NCI-H82 (cell line): ENCODE measurements at regions not wholly inside any gene's neighbourhood (a gene's known extent, or its start where the extent isn't known, plus 50 kb on each side); places are given as distances from the start of the nearest gene placed in this dataset.
"Not testable (repeated sequence)": the region's sequence is repeated elsewhere in the genome, so short reads cannot be mapped to it uniquely, and the experiment has no call there.

Source experiments
- DNase-seq: peaks from one replicate; lab custom pipeline; 2025; lab: John Stamatoyannopoulos, UW

DNA sequence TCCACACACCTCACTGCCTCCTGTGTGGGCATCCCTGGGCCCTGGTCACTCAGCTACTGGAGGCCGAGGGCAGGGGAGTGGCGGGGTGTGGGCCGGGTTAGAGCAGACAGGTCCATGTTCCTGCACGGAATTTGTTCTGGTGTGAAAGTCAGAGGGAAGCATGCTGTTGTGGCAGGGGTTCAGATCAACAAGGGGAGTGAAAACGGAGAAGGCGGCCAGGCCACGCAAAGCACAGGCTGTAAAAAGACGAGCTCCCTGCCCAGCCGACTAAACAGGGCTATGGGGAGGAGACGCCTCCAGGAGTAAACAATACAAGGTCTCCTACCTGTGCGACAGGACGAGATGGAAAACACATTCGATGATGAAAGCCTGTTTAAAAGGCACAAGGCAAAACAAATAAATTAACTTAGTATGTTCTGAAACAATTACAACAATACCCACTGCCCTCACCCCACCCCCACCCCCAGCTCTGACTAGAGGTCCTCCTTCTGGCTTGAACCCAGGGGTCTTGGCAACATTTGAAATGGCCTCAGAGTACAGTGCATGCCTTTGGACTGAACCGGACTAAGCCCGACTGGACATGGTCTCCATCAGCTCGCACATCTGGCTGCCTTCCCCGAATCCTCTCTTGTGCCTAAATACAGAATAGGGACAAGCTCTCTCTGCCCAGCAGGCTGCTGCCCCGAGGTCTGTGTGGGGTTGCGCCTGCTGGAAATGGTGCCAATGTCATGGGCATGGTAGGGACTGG is 274.9 kb upstream of the DIO3 start:
- DNase-seq, result no peak

DNA sequence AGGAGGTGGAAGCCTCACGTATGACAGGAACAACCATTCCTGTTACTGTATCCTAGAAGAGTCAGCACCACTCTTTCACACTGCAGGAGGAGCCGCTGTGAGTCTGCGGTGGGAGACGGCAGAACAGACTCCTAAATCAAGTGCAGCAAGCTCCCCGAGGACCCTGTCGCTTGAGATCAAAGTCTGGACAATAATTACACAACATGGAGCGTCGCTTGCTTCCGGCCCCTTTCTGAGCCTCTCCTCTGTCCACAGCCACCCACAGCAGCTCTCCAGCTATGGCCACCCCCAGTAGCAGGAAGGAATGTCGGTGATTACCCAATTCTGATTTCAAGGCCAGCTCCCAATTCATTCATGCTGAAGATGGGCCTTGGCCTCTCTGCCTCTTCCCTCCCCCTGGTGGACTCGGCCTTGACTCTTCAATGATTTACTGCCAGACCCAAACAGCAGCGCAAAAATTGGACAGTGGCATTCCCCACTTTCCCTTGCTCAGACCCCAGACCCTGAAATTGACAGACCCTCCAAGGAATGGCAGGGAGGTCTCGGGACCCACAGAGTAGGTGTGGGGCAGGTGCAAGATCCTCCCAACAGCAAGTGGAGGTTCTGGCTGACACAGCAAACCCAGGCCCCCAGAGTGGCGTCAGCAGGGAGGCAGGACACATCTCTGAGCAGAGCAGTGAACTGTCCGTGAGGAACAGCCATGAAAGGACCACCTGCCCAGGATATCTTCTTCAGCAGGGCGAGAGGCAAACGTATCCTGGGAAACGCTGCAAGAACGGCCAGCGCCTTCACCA is 272.7 kb upstream of the DIO3 start:
- DNase-seq, result no peak

DNA sequence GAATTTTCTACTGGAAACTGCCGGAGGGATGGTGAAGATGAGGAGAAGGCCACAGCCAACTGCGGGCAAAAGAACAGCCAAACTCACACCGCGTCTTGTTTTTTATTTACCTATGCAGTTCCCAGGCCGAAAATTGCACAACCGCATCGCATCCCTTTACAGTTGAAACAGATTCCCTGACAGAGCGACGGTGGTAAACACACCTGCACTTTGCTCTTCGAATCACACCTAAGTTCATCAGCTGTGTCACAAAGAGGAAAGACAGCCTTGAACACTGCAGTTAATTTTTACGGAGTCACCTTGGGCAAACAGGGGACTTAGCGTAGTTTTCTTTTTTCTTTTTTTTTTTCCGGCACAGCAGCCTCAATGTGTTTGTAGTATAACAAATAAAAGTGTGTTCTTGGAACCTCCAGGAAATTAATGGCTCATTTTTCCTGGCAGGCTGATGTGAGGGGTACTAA is 272.0 kb upstream of the DIO3 start:
- no peak for DNase-seq

GRCh38 chr14:101289911-101290310 is 271.4 kb upstream of the DIO3 start:
- DNase-seq, result no peak

GRCh38 chr14:101290611-101291010 is 270.7 kb upstream of the DIO3 start:
- no peak for DNase-seq

DNA sequence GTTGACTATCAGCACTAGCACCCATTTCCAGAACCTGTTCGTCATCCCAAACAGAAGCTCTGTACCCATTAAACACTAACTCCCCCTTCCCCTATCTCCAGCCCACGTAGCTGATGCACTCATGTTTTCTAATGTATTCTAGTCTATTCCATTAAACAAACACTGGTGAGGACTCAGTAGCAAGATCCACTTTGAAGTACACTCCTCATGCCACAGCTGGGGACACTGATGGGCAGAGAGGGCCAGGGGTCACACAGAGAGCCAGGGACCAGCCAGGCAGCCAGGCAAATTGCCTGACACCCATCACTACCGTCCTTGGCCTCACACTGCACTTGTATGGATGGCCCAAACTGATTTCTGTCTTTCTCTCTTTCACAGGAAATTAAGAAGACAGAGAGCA is 269.9 kb upstream of the DIO3 start:
- no peak for DNase-seq

- DNase-seq, result no peak
Observed at GRCh38 chr14:101292448-101292847, 268.8 kb upstream of the DIO3 start.

- DNase-seq, result no peak
Observed at GRCh38 chr14:101293605-101294004, 267.7 kb upstream of the DIO3 start.

- no peak for DNase-seq
Observed at GRCh38 chr14:101294136-101294535, 267.2 kb upstream of the DIO3 start.

DNA sequence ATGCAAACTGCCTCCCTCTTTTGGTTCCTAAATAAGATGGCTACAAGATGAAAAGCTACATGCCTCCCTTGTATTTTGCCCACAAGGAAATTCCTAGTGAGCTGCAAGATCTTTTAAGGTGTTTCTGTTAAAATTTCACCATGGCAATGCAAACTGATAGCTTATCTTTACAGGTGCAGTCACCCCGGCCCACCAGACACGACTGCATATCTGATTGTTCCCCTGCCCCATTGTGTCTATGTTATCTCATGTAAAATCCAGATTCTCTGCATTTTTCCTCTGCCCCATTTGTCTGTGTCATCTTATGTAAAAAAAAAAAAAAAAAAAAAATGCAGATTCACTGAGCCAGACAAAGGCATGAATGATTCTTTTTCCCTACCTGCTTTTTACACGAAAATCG is 261.5 kb upstream of the DIO3 start:
- not testable (repeated sequence) for DNase-seq

- no peak for DNase-seq
Observed at GRCh38 chr14:101301011-101301410, 260.3 kb upstream of the DIO3 start.

- DNase-seq, result not testable (repeated sequence)
Observed at GRCh38 chr14:101307162-101307561, 254.1 kb upstream of the DIO3 start.

GRCh38 chr14:101311186-101311585 is 250.1 kb upstream of the DIO3 start:
- not testable (repeated sequence) for DNase-seq

DNA sequence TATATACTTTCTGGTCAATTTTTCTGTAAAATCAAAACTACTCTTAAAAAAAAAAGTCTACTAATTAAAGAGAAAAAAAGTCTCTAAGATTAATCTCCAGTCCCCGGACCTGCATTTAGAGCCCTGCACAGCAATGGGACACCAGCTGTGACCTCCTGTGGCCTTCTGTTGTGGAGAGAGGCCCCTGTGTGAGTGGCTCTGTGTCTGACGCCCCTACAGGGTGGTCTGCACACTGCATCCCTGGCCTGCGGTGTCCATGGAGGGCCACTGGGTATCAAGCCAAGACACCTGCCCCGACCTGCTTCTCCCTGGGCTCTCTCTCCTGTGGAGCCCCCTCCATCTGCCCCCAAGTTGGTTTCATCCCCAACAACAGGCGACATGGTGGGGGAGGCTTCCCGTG is 248.0 kb upstream of the DIO3 start:
- DNase-seq, result peak; percentile 23

- no peak for DNase-seq
Observed at GRCh38 chr14:101315802-101316296, 245.4 kb upstream of the DIO3 start.

DNA sequence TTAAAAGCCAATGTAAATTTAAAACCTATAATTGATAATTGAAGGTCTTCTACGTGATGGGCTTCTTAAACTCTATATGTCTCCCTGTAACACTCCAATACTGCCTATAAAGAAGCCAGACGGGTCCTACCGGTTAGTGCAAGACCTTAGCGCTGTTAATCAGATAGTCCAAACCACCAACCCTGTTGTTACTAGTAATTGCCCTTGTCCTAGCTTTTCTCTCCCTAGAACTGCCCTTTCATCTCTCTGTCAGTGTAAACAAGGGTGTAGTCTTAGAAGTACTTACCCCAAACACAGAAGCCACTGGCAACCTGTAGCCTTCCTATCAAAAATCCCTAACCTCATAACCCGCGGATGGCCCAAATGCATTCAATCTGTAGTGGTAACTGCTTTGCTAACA is 243.0 kb upstream of the DIO3 start:
- DNase-seq, result no peak

- no peak for DNase-seq
Observed at GRCh38 chr14:101320396-101320795, 240.9 kb upstream of the DIO3 start.

- DNase-seq, result no peak
Observed at GRCh38 chr14:101322223-101322622, 239.1 kb upstream of the DIO3 start.

DNA sequence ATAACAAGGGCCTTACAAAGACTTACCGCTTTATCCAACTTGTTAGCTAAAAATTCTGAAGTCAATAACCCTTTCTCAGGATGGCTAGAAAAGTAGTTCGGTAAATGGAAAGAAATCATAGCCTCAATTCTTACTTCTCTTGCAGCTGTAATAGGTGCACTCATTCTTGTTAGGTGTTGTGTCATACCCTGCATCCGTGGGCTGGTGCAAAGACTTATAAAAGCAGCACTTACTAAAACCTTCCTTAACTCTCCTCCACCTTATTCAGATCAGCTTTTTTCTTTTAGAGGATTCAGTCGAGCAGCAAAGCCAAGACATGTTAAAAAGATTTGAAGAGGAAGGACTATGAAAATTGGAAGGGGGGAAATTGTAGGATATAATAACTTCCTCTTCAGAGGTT is 238.2 kb upstream of the DIO3 start:
- DNase-seq, result no peak

GRCh38 chr14:101323614-101324235 is 237.6 kb upstream of the DIO3 start:
- not testable (repeated sequence) for DNase-seq

DNA sequence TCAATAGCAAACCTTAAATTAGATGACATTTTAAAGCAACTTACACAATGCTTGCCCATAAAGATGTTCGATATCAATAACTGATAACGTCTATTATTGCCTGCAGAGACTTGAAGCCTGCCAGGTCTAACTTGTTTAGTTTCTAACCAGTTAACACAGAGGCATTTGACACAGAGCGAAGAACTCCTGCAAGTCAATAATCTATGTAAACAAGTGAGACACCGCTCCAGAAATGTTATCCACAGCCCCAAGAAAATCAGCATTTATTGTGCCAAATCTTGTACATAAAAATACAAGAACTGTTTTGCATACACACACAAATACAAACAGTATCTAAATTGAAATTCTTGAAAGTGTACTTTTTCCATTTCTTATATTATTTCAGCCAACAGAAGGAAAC is 236.0 kb upstream of the DIO3 start:
- no peak for DNase-seq

DNA sequence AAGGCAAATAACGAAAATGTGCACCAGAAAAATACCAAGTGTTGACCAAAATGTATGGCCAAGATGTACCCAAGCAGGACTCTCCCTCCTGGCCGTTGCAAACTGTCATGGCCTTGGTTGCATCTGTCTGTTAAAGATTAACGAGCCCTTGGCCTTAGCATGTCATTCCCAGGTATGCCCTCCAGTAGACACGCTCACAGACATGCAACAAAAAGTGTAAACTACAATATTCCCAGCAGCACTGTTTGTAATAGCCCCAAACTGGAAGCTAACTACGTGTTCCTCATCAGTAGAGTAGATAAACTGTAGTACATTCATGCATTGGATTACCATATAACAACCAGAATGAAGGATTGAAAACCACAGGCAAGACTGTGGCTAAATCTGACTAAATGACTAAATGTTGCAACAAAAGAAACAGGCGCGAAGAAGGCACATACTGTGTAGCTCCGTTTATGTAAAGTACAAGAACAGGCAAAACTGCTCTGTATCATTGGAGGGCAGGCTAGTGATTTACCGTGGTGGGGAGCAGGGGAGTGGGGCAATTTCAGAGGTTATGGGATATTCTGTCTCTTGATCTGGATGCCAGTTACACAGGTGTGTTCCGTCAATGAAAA is 232.8 kb upstream of the DIO3 start:
- DNase-seq, result no peak
